Memory B cell (primary cell): ENCODE measurements at regions not wholly inside any gene's neighbourhood (a gene's known extent, or its start where the extent isn't known, plus 50 kb on each side); places are given as distances from the start of the nearest gene placed in this dataset.
"Not testable (repeated sequence)": the region's sequence is repeated elsewhere in the genome, so short reads cannot be mapped to it uniquely, and the experiment has no call there.

Experiments used
- ATAC-seq: fragments of 150-1000 bp; cut with Tn5 transposase; 2 replicates; pipeline ENCODE4 v1.10.0; 2021; ENCODE audit warnings: low read depth, mild to moderate bottlenecking, moderate library complexity
- DNase-seq, 2 donors: peaks; one replicate each; pipeline ENCODE4 v3.0.0; 2022; ENCODE audit warnings: low spot score in 2 of 2
- H3K27ac Mint-ChIP-seq: one replicate; pipeline ENCODE4 v1.8.0; 2022; ENCODE audit warnings: mild to moderate bottlenecking, moderate library complexity, mixed read lengths
- H3K27me3 Mint-ChIP-seq: one replicate; pipeline ENCODE4 v1.8.0; 2022; ENCODE audit warnings: mixed read lengths
- H3K36me3 Mint-ChIP-seq: one replicate; pipeline ENCODE4 v1.8.0; 2022; ENCODE audit warnings: mild to moderate bottlenecking, mixed read lengths
- H3K4me1 Mint-ChIP-seq: one replicate; pipeline ENCODE4 v1.8.0; 2022; ENCODE audit warnings: mixed read lengths
- H3K4me3 Mint-ChIP-seq: one replicate; pipeline ENCODE4 v1.8.0; 2022; ENCODE audit warnings: mild to moderate bottlenecking, moderate library complexity, mixed read lengths
- H3K9me3 Mint-ChIP-seq: one replicate; pipeline ENCODE4 v1.8.0; 2022; ENCODE audit warnings: mixed read lengths

- Mint-ChIP-seq H3K36me3 (no peaks in the 10 kb centered on the region), H3K9me3 (no peaks in the 10 kb centered on the region), H3K27me3 (no peaks in the 10 kb centered on the region), H3K4me3 (no peak overlapping the region), H3K27ac (no peak overlapping the region), H3K4me1 (no peaks in the 10 kb centered on the region)
- DNase-seq = no peak
- no peak for ATAC-seq
Measured at GRCh38 chr2:34229998-34230397, 630.9 kb upstream of the FAM98A start.

- Mint-ChIP-seq H3K36me3 (no peaks in the 10 kb centered on the region), H3K27me3 (no peaks in the 10 kb centered on the region), H3K27ac (no peak overlapping the region), H3K9me3 (peaks cover 5% of the 10 kb centered on the region), H3K4me1 (no peaks in the 10 kb centered on the region), H3K4me3 (no peak overlapping the region)
- no peak for DNase-seq
- no peak for ATAC-seq
Measured at GRCh38 chr2:34215174-34215573, 616.1 kb upstream of the FAM98A start.

- not testable (repeated sequence) for DNase-seq, H3K27ac Mint-ChIP-seq, H3K36me3 Mint-ChIP-seq, ATAC-seq, H3K4me1 Mint-ChIP-seq, H3K27me3 Mint-ChIP-seq, H3K4me3 Mint-ChIP-seq
- H3K9me3 Mint-ChIP-seq = peaks cover 14% of the 10 kb centered on the region
Measured at GRCh38 chr2:34210382-34210781, 611.3 kb upstream of the FAM98A start.

GRCh38 chr2:34204560-34204959, 605.5 kb upstream of the FAM98A start:
- Mint-ChIP-seq H3K4me1 (no peaks in the 10 kb centered on the region), H3K27me3 (no peaks in the 10 kb centered on the region), H3K27ac (no peak overlapping the region), H3K9me3 (peaks cover 6% of the 10 kb centered on the region), H3K36me3 (no peaks in the 10 kb centered on the region), H3K4me3 (no peak overlapping the region)
- DNase-seq = no peak
- ATAC-seq = no peak

GRCh38 chr2:34201099-34201498, 602.0 kb upstream of the FAM98A start:
- Mint-ChIP-seq H3K27ac (no peak overlapping the region), H3K4me1 (no peaks in the 10 kb centered on the region), H3K27me3 (no peaks in the 10 kb centered on the region), H3K4me3 (no peak overlapping the region), H3K36me3 (no peaks in the 10 kb centered on the region), H3K9me3 (peaks cover 8% of the 10 kb centered on the region)
- DNase-seq = no peak
- ATAC-seq = no peak

GRCh38 chr2:34199971-34200370, 600.9 kb upstream of the FAM98A start:
- no peaks in the 10 kb centered on the region for H3K36me3 Mint-ChIP-seq

GRCh38 chr2:34193164-34193563, 594.1 kb upstream of the FAM98A start:
- no peak overlapping the region for H3K4me3 Mint-ChIP-seq
- no peaks in the 10 kb centered on the region for H3K27me3 Mint-ChIP-seq
- H3K4me1 Mint-ChIP-seq = no peaks in the 10 kb centered on the region
- peaks cover 4% of the 10 kb centered on the region for H3K9me3 Mint-ChIP-seq
- H3K36me3 Mint-ChIP-seq = no peaks in the 10 kb centered on the region
- no peak for ATAC-seq
- H3K27ac Mint-ChIP-seq = no peak overlapping the region
- no peak for DNase-seq

More at GRCh38 chr2:34199971-34200370, 600.9 kb upstream of the FAM98A start:
- Mint-ChIP-seq H3K4me3 (no peak overlapping the region), H3K27ac (no peak overlapping the region), H3K4me1 (no peaks in the 10 kb centered on the region), H3K27me3 (no peaks in the 10 kb centered on the region), H3K9me3 (peaks cover 9% of the 10 kb centered on the region)
- ATAC-seq (no peak), DNase-seq (no peak)

- Mint-ChIP-seq H3K9me3 (peaks cover 3% of the 10 kb centered on the region), H3K36me3 (no peaks in the 10 kb centered on the region), H3K27me3 (no peaks in the 10 kb centered on the region), H3K4me3 (no peak overlapping the region), H3K4me1 (no peaks in the 10 kb centered on the region), H3K27ac (no peak overlapping the region)
- DNase-seq = no peak
- ATAC-seq = no peak
Measured at GRCh38 chr2:34188464-34189303, 589.6 kb upstream of the FAM98A start.

- no peak overlapping the region for H3K27ac Mint-ChIP-seq
- ATAC-seq = no peak
- no peaks in the 10 kb centered on the region for H3K4me1 Mint-ChIP-seq
- no peak overlapping the region for H3K4me3 Mint-ChIP-seq
- no peaks in the 10 kb centered on the region for H3K36me3 Mint-ChIP-seq
- no peak for DNase-seq
- peaks cover 3% of the 10 kb centered on the region for H3K9me3 Mint-ChIP-seq
- H3K27me3 Mint-ChIP-seq = no peaks in the 10 kb centered on the region
Measured at GRCh38 chr2:34179511-34179910, 580.4 kb upstream of the FAM98A start.

GRCh38 chr2:34178482-34178881, 579.4 kb upstream of the FAM98A start:
- no peaks in the 10 kb centered on the region for H3K27me3 Mint-ChIP-seq
- H3K27ac Mint-ChIP-seq = no peak overlapping the region
- H3K4me3 Mint-ChIP-seq = no peak overlapping the region
- H3K4me1 Mint-ChIP-seq = no peaks in the 10 kb centered on the region
- no peaks in the 10 kb centered on the region for H3K9me3 Mint-ChIP-seq
- ATAC-seq (no peak), DNase-seq (no peak)
- no peaks in the 10 kb centered on the region for H3K36me3 Mint-ChIP-seq

- ATAC-seq (no peak), DNase-seq (no peak)
- no peak overlapping the region for H3K27ac Mint-ChIP-seq
- H3K4me1 Mint-ChIP-seq = no peaks in the 10 kb centered on the region
- peaks cover 2% of the 10 kb centered on the region for H3K9me3 Mint-ChIP-seq
- no peaks in the 10 kb centered on the region for H3K36me3 Mint-ChIP-seq
- no peaks in the 10 kb centered on the region for H3K27me3 Mint-ChIP-seq
- H3K4me3 Mint-ChIP-seq = no peak overlapping the region
Measured at GRCh38 chr2:34176693-34177092, 577.6 kb upstream of the FAM98A start.

GRCh38 chr2:34174506-34174905, 575.4 kb upstream of the FAM98A start:
- Mint-ChIP-seq H3K9me3 (peaks cover 2% of the 10 kb centered on the region), H3K27me3 (no peaks in the 10 kb centered on the region), H3K36me3 (no peaks in the 10 kb centered on the region), H3K4me3 (no peak overlapping the region), H3K27ac (no peak overlapping the region), H3K4me1 (no peaks in the 10 kb centered on the region)
- ATAC-seq = no peak
- no peak for DNase-seq

- Mint-ChIP-seq H3K36me3 (no peaks in the 10 kb centered on the region), H3K27ac (no peak overlapping the region), H3K4me1 (no peaks in the 10 kb centered on the region), H3K9me3 (no peaks in the 10 kb centered on the region), H3K4me3 (no peak overlapping the region), H3K27me3 (no peaks in the 10 kb centered on the region)
- DNase-seq (no peak), ATAC-seq (no peak)
Measured at GRCh38 chr2:34162231-34162630, 563.1 kb upstream of the FAM98A start.

GRCh38 chr2:34161549-34161948, 562.5 kb upstream of the FAM98A start:
- DNase-seq (no peak), ATAC-seq (no peak)
- Mint-ChIP-seq H3K27me3 (no peaks in the 10 kb centered on the region), H3K4me3 (no peak overlapping the region), H3K9me3 (no peaks in the 10 kb centered on the region), H3K27ac (no peak overlapping the region), H3K4me1 (no peaks in the 10 kb centered on the region), H3K36me3 (no peaks in the 10 kb centered on the region)

- H3K9me3 Mint-ChIP-seq = no peaks in the 10 kb centered on the region
- H3K27ac Mint-ChIP-seq = no peak overlapping the region
- DNase-seq (no peak), ATAC-seq (no peak)
- H3K27me3 Mint-ChIP-seq = no peaks in the 10 kb centered on the region
- H3K4me1 Mint-ChIP-seq = no peaks in the 10 kb centered on the region
- H3K4me3 Mint-ChIP-seq = no peak overlapping the region
- no peaks in the 10 kb centered on the region for H3K36me3 Mint-ChIP-seq
Measured at GRCh38 chr2:34159901-34160300, 560.8 kb upstream of the FAM98A start.
